ENCODE measurements at regions not wholly inside any gene's neighbourhood (a gene's known extent, or its start where the extent isn't known, plus 50 kb on each side); places are given as distances from the start of the nearest gene placed in this dataset.
"Not testable (repeated sequence)": the region's sequence is repeated elsewhere in the genome, so short reads cannot be mapped to it uniquely, and the experiment has no call there.

- Histone ChIP-seq H3K4me1 (ENCODE audit: control insufficient read depth in 1 of 2, insufficient read depth in 2 of 2, low read length in 2 of 2) (no peaks in the 10 kb centered on the region), H3K27me3 (ENCODE audit: control insufficient read depth in 1 of 2, insufficient read depth in 2 of 2, low read length in 1 of 2) (no peaks in the 10 kb centered on the region), H3K9me3 (ENCODE audit: control insufficient read depth, low read length) (no peaks in the 10 kb centered on the region), H3K36me3 (ENCODE audit: control insufficient read depth in 1 of 2, insufficient read depth in 2 of 2, low read length in 1 of 2) (no peaks in the 10 kb centered on the region), H3K27ac (ENCODE audit: low read depth in 1 of 2, low read length in 2 of 2) (no peak overlapping the region), H3K4me3 (ENCODE audit: low read length in 2 of 2) (no peak overlapping the region)
- 65 to 71% methylated on average over 4 of the region's 4 CpGs for WGBS, 2 donors
- intact Hi-C loops (cut with DNase I): no loop called here
- no peak for DNase-seq
- no peak for ATAC-seq (ENCODE audit: low FRiP score)
Observed at GRCh38 chr5:52063186-52063585, 679.9 kb downstream of the ISL1 start.

- 77 to 83% methylated on average over 2 of the region's 2 CpGs for WGBS, 2 donors
- no peaks in the 10 kb centered on the region for H3K9me3 ChIP-seq (ENCODE audit: control insufficient read depth, low read length)
- no peak overlapping the region for H3K4me3 ChIP-seq (ENCODE audit: low read length in 2 of 2)
- no peaks in the 10 kb centered on the region for H3K36me3 ChIP-seq (ENCODE audit: control insufficient read depth in 1 of 2, insufficient read depth in 2 of 2, low read length in 1 of 2)
- ATAC-seq (ENCODE audit: low FRiP score): no peak
- H3K4me1 ChIP-seq (ENCODE audit: control insufficient read depth in 1 of 2, insufficient read depth in 2 of 2, low read length in 2 of 2): no peaks in the 10 kb centered on the region
- no peak overlapping the region for H3K27ac ChIP-seq (ENCODE audit: low read depth in 1 of 2, low read length in 2 of 2)
- no peak for DNase-seq
- no peaks in the 10 kb centered on the region for H3K27me3 ChIP-seq (ENCODE audit: control insufficient read depth in 1 of 2, insufficient read depth in 2 of 2, low read length in 1 of 2)
- intact Hi-C loops (cut with DNase I): no loop called here
Observed at GRCh38 chr5:52065182-52065581, 681.9 kb downstream of the ISL1 start.

GRCh38 chr5:52069997-52070396 lies 686.7 kb downstream of the ISL1 start:
- no peaks in the 10 kb centered on the region for H3K36me3 ChIP-seq (ENCODE audit: control insufficient read depth in 1 of 2, insufficient read depth in 2 of 2, low read length in 1 of 2)
- H3K9me3 ChIP-seq (ENCODE audit: control insufficient read depth, low read length): no peaks in the 10 kb centered on the region
- H3K27ac ChIP-seq (ENCODE audit: low read depth in 1 of 2, low read length in 2 of 2): no peak overlapping the region
- H3K4me1 ChIP-seq (ENCODE audit: control insufficient read depth in 1 of 2, insufficient read depth in 2 of 2, low read length in 2 of 2): no peaks in the 10 kb centered on the region
- no peak overlapping the region for H3K4me3 ChIP-seq (ENCODE audit: low read length in 2 of 2)
- no peaks in the 10 kb centered on the region for H3K27me3 ChIP-seq (ENCODE audit: control insufficient read depth in 1 of 2, insufficient read depth in 2 of 2, low read length in 1 of 2)
- DNase-seq (no peak), ATAC-seq (ENCODE audit: low FRiP score) (no peak)
- intact Hi-C loops (cut with DNase I): no loop called here

- ATAC-seq (ENCODE audit: low FRiP score): no peak
- no peak for DNase-seq
- Histone ChIP-seq H3K9me3 (ENCODE audit: control insufficient read depth, low read length) (no peaks in the 10 kb centered on the region), H3K36me3 (ENCODE audit: control insufficient read depth in 1 of 2, insufficient read depth in 2 of 2, low read length in 1 of 2) (no peaks in the 10 kb centered on the region), H3K4me1 (ENCODE audit: control insufficient read depth in 1 of 2, insufficient read depth in 2 of 2, low read length in 2 of 2) (no peaks in the 10 kb centered on the region), H3K27ac (ENCODE audit: low read depth in 1 of 2, low read length in 2 of 2) (no peak overlapping the region), H3K27me3 (ENCODE audit: control insufficient read depth in 1 of 2, insufficient read depth in 2 of 2, low read length in 1 of 2) (no peaks in the 10 kb centered on the region), H3K4me3 (ENCODE audit: low read length in 2 of 2) (no peak overlapping the region)
- 62 to 72% methylated on average over 5 of the region's 5 CpGs for WGBS, 2 donors
- intact Hi-C loops (cut with DNase I): no loop called here
Observed at GRCh38 chr5:52073993-52074689, 690.9 kb downstream of the ISL1 start.

- Histone ChIP-seq H3K4me1 (ENCODE audit: control insufficient read depth in 1 of 2, insufficient read depth in 2 of 2, low read length in 2 of 2) (no peaks in the 10 kb centered on the region), H3K27me3 (ENCODE audit: control insufficient read depth in 1 of 2, insufficient read depth in 2 of 2, low read length in 1 of 2) (no peaks in the 10 kb centered on the region), H3K4me3 (ENCODE audit: low read length in 2 of 2) (no peak overlapping the region), H3K27ac (ENCODE audit: low read depth in 1 of 2, low read length in 2 of 2) (no peak overlapping the region), H3K36me3 (ENCODE audit: control insufficient read depth in 1 of 2, insufficient read depth in 2 of 2, low read length in 1 of 2) (no peaks in the 10 kb centered on the region), H3K9me3 (ENCODE audit: control insufficient read depth, low read length) (no peaks in the 10 kb centered on the region)
- DNase-seq (no peak), ATAC-seq (ENCODE audit: low FRiP score) (no peak)
- intact Hi-C loops (cut with DNase I): no loop called here
- WGBS, 2 donors: 46 to 52% methylated on average over 5 of the region's 5 CpGs
Observed at GRCh38 chr5:52077941-52078815, 694.9 kb downstream of the ISL1 start.

GRCh38 chr5:52102311-52102710 lies 685.4 kb upstream of the ITGA1 start:
- H3K27ac ChIP-seq (ENCODE audit: low read depth in 1 of 2, low read length in 2 of 2); intact Hi-C loops (cut with DNase I); H3K4me3 ChIP-seq (ENCODE audit: low read length in 2 of 2); H3K36me3 ChIP-seq (ENCODE audit: control insufficient read depth in 1 of 2, insufficient read depth in 2 of 2, low read length in 1 of 2); H3K4me1 ChIP-seq (ENCODE audit: control insufficient read depth in 1 of 2, insufficient read depth in 2 of 2, low read length in 2 of 2); DNase-seq; H3K9me3 ChIP-seq (ENCODE audit: control insufficient read depth, low read length); H3K27me3 ChIP-seq (ENCODE audit: control insufficient read depth in 1 of 2, insufficient read depth in 2 of 2, low read length in 1 of 2); ATAC-seq (ENCODE audit: low FRiP score): not testable (repeated sequence)
- WGBS, 2 donors: 81 to 85% methylated on average over 5 of the region's 5 CpGs

- Histone ChIP-seq H3K27me3 (ENCODE audit: control insufficient read depth in 1 of 2, insufficient read depth in 2 of 2, low read length in 1 of 2) (no peaks in the 10 kb centered on the region), H3K36me3 (ENCODE audit: control insufficient read depth in 1 of 2, insufficient read depth in 2 of 2, low read length in 1 of 2) (no peaks in the 10 kb centered on the region), H3K4me1 (ENCODE audit: control insufficient read depth in 1 of 2, insufficient read depth in 2 of 2, low read length in 2 of 2) (no peaks in the 10 kb centered on the region), H3K9me3 (ENCODE audit: control insufficient read depth, low read length) (no peaks in the 10 kb centered on the region), H3K4me3 (ENCODE audit: low read length in 2 of 2) (no peak overlapping the region), H3K27ac (ENCODE audit: low read depth in 1 of 2, low read length in 2 of 2) (no peak overlapping the region)
- no peak for ATAC-seq (ENCODE audit: low FRiP score)
- DNase-seq: no peak
- intact Hi-C loops (cut with DNase I): no loop called here
- WGBS, 2 donors: 68 to 70% methylated on average over 4 of the region's 4 CpGs
Observed at GRCh38 chr5:52107210-52107905, 680.4 kb upstream of the ITGA1 start.

- DNase-seq (no peak), ATAC-seq (ENCODE audit: low FRiP score) (no peak)
- Histone ChIP-seq H3K36me3 (ENCODE audit: control insufficient read depth in 1 of 2, insufficient read depth in 2 of 2, low read length in 1 of 2) (no peaks in the 10 kb centered on the region), H3K4me3 (ENCODE audit: low read length in 2 of 2) (no peak overlapping the region), H3K27ac (ENCODE audit: low read depth in 1 of 2, low read length in 2 of 2) (no peak overlapping the region), H3K9me3 (ENCODE audit: control insufficient read depth, low read length) (no peaks in the 10 kb centered on the region), H3K4me1 (ENCODE audit: control insufficient read depth in 1 of 2, insufficient read depth in 2 of 2, low read length in 2 of 2) (no peaks in the 10 kb centered on the region), H3K27me3 (ENCODE audit: control insufficient read depth in 1 of 2, insufficient read depth in 2 of 2, low read length in 1 of 2) (no peaks in the 10 kb centered on the region)
- intact Hi-C loops (cut with DNase I): no loop called here
- 13% methylated on average over 1 of the region's 1 CpG for WGBS, 2 donors
Observed at GRCh38 chr5:52119768-52120167, 667.9 kb upstream of the ITGA1 start.

Measured in aorta (tissue), 5 donors.